ENCODE measurements at regions not wholly inside any gene's neighbourhood (a gene's known extent, or its start where the extent isn't known, plus 50 kb on each side); places are given as distances from the start of the nearest gene placed in this dataset.
"Not testable (repeated sequence)": the region's sequence is repeated elsewhere in the genome, so short reads cannot be mapped to it uniquely, and the experiment has no call there.

DNA sequence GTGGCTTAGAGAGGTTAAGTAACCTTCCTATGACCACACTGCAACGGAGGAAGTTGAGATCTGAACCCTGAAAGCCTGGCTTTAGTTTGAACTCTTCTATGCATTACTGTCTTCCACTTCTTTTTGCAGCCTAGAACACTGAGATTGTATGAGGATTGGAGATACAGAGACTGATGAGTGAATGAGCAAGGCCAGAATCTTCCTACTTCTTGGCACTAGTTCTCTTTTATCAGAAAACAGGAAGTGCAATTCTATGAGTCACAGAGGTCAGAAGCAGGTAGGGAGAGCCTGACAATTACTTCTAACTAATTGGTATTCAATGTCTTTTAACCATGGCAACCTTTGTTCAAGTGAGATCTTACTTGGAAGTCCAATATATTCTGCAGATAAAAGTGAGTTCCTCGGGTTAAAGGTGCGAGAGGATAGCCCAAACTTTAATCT lies 219.0 kb downstream of the SHQ1 start:
- Mint-ChIP-seq H3K27me3 (no peaks in the 10 kb centered on the region), H3K9me3 (peaks cover 2% of the 10 kb centered on the region), H3K27ac (peak overlapping the region; percentile 64), H3K4me1 (peaks cover 28% of the 10 kb centered on the region), H3K36me3 (no peaks in the 10 kb centered on the region), H3K4me3 (no peak overlapping the region)
- DNase-seq: no peak
- CTCF ChIA-PET: no interaction called here

DNA sequence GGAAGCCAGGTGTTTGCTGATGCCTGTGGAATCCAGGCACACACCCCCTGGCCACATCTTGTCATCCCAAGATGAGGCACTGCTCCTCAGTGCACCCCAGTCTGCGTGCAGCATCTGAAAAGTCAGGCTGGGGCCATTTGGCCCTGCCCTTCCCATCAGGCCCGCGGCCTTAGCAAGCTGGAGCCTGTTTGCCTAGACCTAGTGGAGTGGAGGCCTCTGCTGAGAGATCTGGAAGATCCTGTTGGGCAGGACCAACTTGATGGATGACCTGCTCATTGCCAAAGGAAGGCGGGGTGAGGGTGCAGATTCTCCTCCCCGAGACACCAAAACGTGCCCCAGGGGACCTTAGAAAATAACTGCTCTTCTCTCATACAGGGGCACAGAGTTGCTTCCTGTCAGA lies 220.2 kb downstream of the SHQ1 start:
- CTCF ChIA-PET: interaction anchor here (1.0 kb wide), 1 partner anchor 194 kb away, joined by 3 read pairs; no protein-coding TSS in a partner anchor
- Mint-ChIP-seq H3K27ac (no peak overlapping the region), H3K9me3 (peaks cover 2% of the 10 kb centered on the region), H3K4me3 (no peak overlapping the region), H3K4me1 (peaks cover 27% of the 10 kb centered on the region), H3K36me3 (no peaks in the 10 kb centered on the region), H3K27me3 (no peaks in the 10 kb centered on the region)
- no peak for DNase-seq

- no peak for DNase-seq
- H3K4me3 Mint-ChIP-seq: no peak overlapping the region
- peaks cover 27% of the 10 kb centered on the region for H3K4me1 Mint-ChIP-seq
- no peaks in the 10 kb centered on the region for H3K27me3 Mint-ChIP-seq
- no peaks in the 10 kb centered on the region for H3K36me3 Mint-ChIP-seq
- no peak overlapping the region for H3K27ac Mint-ChIP-seq
- H3K9me3 Mint-ChIP-seq: peaks cover 2% of the 10 kb centered on the region
- CTCF ChIA-PET: no interaction called here
These were observed 221.0 kb downstream of the SHQ1 start for GRCh38 chr3:72627271-72627670.

DNA sequence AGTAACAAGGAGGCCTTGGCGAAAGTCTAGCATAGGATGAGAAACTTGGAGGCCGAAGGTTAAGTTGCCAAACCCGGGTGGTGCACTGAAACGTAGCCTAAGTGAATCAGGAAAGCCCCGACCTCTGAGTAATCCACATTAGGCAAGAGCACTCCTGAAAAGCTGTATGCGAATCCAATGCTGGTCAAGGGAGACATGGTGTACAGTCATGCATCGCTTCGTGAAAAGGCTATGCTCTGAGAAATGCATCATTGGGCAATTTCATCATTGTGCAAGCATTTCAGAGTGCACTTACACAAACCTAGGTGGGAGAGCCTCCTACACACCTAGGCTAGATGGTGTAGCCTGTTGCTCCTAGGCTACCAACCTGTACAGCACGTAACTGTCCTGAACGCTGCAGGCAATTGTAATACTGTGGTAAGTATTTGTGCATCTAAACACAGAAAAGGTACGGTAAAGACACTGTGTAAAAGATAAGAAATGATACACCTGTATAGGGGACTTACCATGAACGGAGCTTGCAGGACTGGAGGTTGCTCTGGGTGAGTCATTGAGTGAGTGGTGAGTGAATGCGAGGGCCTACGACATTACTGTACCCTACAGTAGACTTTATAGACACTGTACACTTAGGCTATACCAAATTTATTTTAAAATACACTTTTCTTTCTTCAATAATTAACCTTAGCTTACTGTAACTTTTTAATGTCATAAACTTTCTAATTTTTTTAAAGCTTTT lies 222.5 kb downstream of the SHQ1 start:
- DNase-seq: no peak
- Mint-ChIP-seq H3K36me3 (no peaks in the 10 kb centered on the region), H3K27ac (no peak overlapping the region), H3K4me3 (no peak overlapping the region), H3K9me3 (no peaks in the 10 kb centered on the region), H3K27me3 (no peaks in the 10 kb centered on the region), H3K4me1 (peaks cover 27% of the 10 kb centered on the region)
- CTCF ChIA-PET: no interaction called here

GRCh38 chr3:72624656-72625055 lies 223.6 kb downstream of the SHQ1 start:
- Mint-ChIP-seq H3K27me3 (no peaks in the 10 kb centered on the region), H3K36me3 (no peaks in the 10 kb centered on the region), H3K4me1 (peaks cover 24% of the 10 kb centered on the region), H3K9me3 (no peaks in the 10 kb centered on the region), H3K4me3 (no peak overlapping the region), H3K27ac (no peak overlapping the region)
- CTCF ChIA-PET: no interaction called here
- DNase-seq: no peak

GRCh38 chr3:72618739-72619138 lies 229.5 kb downstream of the SHQ1 start:
- H3K27me3 Mint-ChIP-seq: no peaks in the 10 kb centered on the region
- H3K9me3 Mint-ChIP-seq: peaks cover 3% of the 10 kb centered on the region
- DNase-seq: no peak
- CTCF ChIA-PET: no interaction called here
- peaks cover 6% of the 10 kb centered on the region for H3K4me1 Mint-ChIP-seq
- no peak overlapping the region for H3K4me3 Mint-ChIP-seq
- H3K36me3 Mint-ChIP-seq: no peaks in the 10 kb centered on the region
- H3K27ac Mint-ChIP-seq: no peak overlapping the region

- DNase-seq: no peak
- H3K27me3 Mint-ChIP-seq: no peaks in the 10 kb centered on the region
- CTCF ChIA-PET: no interaction called here
- H3K4me3 Mint-ChIP-seq: no peak overlapping the region
- H3K4me1 Mint-ChIP-seq: peaks cover 6% of the 10 kb centered on the region
- no peaks in the 10 kb centered on the region for H3K36me3 Mint-ChIP-seq
- peaks cover 3% of the 10 kb centered on the region for H3K9me3 Mint-ChIP-seq
- no peak overlapping the region for H3K27ac Mint-ChIP-seq
These were observed 230.7 kb downstream of the SHQ1 start for GRCh38 chr3:72617424-72618024.

DNA sequence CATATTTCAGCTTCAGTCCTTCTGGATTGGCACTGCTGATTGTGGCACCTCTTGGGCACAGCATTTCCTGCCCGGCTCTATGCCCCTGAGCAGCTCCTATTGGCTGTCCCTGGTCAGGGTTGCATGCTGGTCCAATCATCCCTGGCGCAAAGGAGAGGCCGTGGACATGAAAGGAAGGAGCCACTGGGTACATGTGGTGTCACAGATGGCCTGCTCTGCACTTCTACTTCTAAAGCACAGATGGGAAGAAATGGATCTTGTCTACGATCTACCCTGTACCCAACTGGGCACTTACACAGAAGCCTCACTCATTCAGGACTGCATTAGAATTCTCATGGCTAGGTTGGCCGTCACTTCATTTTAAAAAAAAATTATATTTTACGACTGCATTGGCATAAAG lies 232.5 kb downstream of the SHQ1 start:
- DNase-seq: no peak
- CTCF ChIA-PET: no interaction called here
- peaks cover 3% of the 10 kb centered on the region for H3K9me3 Mint-ChIP-seq
- H3K36me3 Mint-ChIP-seq: no peaks in the 10 kb centered on the region
- H3K27ac Mint-ChIP-seq: no peak overlapping the region
- H3K27me3 Mint-ChIP-seq: no peaks in the 10 kb centered on the region
- H3K4me3 Mint-ChIP-seq: no peak overlapping the region
- H3K4me1 Mint-ChIP-seq: peaks cover 6% of the 10 kb centered on the region

- H3K27me3 Mint-ChIP-seq: no peaks in the 10 kb centered on the region
These were observed 233.1 kb downstream of the SHQ1 start for GRCh38 chr3:72615182-72615581.

DNA sequence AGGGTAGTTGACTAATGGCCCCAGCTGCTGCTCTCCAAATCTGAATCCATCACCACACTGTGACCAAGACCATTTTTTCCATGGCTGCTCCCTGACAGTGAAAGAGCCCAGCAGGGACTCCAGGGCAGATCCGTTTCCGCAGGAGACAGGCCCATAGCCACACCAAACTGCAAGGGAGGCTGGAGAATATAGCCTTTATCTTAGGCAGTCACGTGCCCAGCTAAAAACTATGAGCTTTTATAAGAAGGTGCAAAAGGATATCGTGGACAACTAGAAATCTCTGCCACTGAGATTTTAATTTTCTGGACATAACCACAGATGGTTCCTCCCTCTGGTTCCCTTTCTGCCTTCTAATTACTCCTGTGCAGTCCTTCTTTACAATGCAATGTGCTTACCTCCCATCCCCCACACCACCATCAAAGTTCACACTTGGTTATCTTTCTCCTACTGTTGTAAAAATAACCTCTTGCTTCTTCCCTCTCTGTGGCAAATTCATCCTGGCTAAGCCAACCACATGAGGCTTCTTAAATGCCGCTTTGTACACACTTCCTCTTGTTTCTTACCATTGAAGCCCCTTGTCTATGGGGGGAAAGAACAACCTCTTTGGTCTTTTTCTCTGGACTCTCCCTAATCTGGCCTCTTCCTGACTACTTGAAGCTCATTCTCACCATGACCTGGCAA lies 233.7 kb downstream of the SHQ1 start:
- H3K4me3 Mint-ChIP-seq: no peak overlapping the region

More at GRCh38 chr3:72615182-72615581, 233.1 kb downstream of the SHQ1 start:
- no peaks in the 10 kb centered on the region for H3K36me3 Mint-ChIP-seq
- H3K4me1 Mint-ChIP-seq: peaks cover 6% of the 10 kb centered on the region
- H3K27ac Mint-ChIP-seq: no peak overlapping the region
- no peak overlapping the region for H3K4me3 Mint-ChIP-seq
- H3K9me3 Mint-ChIP-seq: peaks cover 3% of the 10 kb centered on the region
- CTCF ChIA-PET: no interaction called here
- no peak for DNase-seq

DNA sequence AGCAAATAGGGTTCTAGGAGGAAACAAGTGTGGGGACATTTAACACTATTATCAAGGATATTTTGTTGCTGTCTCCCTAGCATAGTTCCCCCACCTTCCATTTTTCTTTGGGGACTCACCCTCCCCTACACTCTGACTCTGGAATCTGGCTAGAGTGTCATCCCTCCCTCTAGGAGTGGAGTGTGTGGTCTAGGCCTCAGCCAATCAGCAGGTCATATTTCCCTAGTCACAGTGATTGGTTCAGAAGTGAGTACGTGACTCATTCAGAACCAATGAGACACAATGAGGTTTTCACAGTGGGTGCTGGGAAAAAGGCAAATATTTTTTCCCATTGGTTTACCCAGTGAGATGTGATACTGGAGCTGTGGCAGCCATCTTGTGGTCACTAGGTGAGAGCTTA lies 234.4 kb downstream of the SHQ1 start:
- CTCF ChIA-PET: no interaction called here
- Mint-ChIP-seq H3K27me3 (no peaks in the 10 kb centered on the region), H3K27ac (no peak overlapping the region)

More for the DNA sequence above, 233.7 kb downstream of the SHQ1 start:
- peaks cover 5% of the 10 kb centered on the region for H3K9me3 Mint-ChIP-seq
- no peak for DNase-seq
- no peaks in the 10 kb centered on the region for H3K36me3 Mint-ChIP-seq
- H3K27me3 Mint-ChIP-seq: no peaks in the 10 kb centered on the region
- peaks cover 6% of the 10 kb centered on the region for H3K4me1 Mint-ChIP-seq
- CTCF ChIA-PET: no interaction called here
- no peak overlapping the region for H3K27ac Mint-ChIP-seq

DNA sequence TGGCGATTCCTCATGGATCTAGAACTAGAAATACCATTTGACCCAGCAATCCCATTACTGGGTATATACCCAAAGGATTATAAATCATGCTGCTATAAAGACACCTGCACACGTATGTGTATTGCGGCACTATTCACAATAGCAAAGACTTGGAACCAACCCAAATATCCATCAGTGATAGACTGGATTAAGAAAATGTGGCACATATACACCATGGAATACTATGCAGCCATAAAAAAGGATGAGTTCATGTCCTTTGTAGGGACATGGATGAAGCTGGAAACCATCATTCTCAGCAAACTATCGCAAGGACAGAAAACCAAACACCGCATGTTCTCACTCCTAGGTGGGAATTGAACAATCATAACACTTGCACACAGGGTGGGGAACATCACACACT lies 239.1 kb downstream of the SHQ1 start:
- H3K4me3 Mint-ChIP-seq, H3K27ac Mint-ChIP-seq, H3K36me3 Mint-ChIP-seq, H3K27me3 Mint-ChIP-seq, DNase-seq, H3K4me1 Mint-ChIP-seq, CTCF ChIA-PET, H3K9me3 Mint-ChIP-seq: not testable (repeated sequence)

More for the DNA sequence above, 234.4 kb downstream of the SHQ1 start:
- no peaks in the 10 kb centered on the region for H3K36me3 Mint-ChIP-seq
- H3K4me1 Mint-ChIP-seq: peaks cover 6% of the 10 kb centered on the region
- H3K4me3 Mint-ChIP-seq: no peak overlapping the region
- no peak for DNase-seq
- peaks cover 5% of the 10 kb centered on the region for H3K9me3 Mint-ChIP-seq

DNA sequence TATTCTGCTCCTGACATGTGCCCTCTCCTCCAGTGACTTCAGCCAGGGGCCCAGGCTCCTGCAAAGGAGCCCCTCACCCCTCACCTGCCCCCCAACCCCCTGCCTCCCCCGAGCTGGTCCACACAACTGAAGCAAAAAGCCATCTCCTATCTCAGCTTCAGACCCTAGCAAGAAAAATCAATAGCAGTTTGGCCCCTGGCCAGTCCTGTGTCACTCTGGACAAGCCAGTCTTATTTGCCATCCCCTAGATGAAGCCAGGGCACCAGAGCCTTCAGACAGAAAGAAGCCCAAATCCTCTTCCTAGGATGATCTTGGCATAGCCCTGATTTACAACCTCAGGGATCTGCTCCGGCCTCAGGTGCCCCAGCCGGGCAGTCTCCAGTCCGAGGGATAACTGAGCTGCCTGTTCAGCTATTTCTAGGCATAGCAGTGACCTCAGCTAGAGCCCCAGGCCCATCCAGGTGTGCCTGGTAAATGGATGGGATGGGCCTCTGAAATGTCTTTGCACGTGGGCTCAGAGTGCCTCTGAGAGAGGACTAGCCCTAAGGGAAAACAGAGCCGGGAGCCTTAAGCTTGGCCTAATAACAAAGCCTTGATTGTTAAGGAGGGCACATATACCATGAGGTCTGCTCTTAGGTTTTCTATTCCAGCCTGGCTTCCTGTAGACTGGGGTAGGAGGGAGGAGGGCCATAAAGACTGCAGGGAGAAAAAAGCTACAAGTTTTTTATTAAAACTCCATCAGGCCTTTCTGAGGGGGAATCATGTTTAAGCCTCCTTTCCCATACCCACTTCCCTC lies 242.0 kb downstream of the SHQ1 start:
- peaks cover 13% of the 10 kb centered on the region for H3K27me3 Mint-ChIP-seq

GRCh38 chr3:72604328-72604727 lies 243.9 kb downstream of the SHQ1 start:
- no peaks in the 10 kb centered on the region for H3K4me1 Mint-ChIP-seq
- CTCF ChIA-PET: interaction anchor here (0.9 kb wide), 1 partner anchor 33 kb away, joined by 3 read pairs; no protein-coding TSS in a partner anchor
- no peaks in the 10 kb centered on the region for H3K9me3 Mint-ChIP-seq
- no peak overlapping the region for H3K4me3 Mint-ChIP-seq
- H3K27me3 Mint-ChIP-seq: peaks cover 21% of the 10 kb centered on the region
- DNase-seq: no peak
- H3K36me3 Mint-ChIP-seq: no peaks in the 10 kb centered on the region
- H3K27ac Mint-ChIP-seq: no peak overlapping the region

More for the DNA sequence above, 242.0 kb downstream of the SHQ1 start:
- Mint-ChIP-seq H3K27ac (no peak overlapping the region), H3K4me3 (no peak overlapping the region), H3K36me3 (no peaks in the 10 kb centered on the region), H3K9me3 (peaks cover 2% of the 10 kb centered on the region), H3K4me1 (no peaks in the 10 kb centered on the region)
- CTCF ChIA-PET: interaction anchor here (0.9 kb wide), 1 partner anchor 59 kb away, joined by 3 read pairs; no protein-coding TSS in a partner anchor
- no peak for DNase-seq

Measured in activated naive CD4-positive, alpha-beta T cell treated with anti-CD3 and anti-CD28 coated beads, Interleukin-2, amount 10 ng/mL, durations not matched to agents 7 days and 5 days (primary cell).